HG03575 (cell line): ENCODE measurements at regions not wholly inside any gene's neighbourhood (a gene's known extent, or its start where the extent isn't known, plus 50 kb on each side); places are given as distances from the start of the nearest gene placed in this dataset.

ENCODE experiments used
- ATAC-seq: cut with Tn5 transposase; IDR thresholded peaks from one replicate; pipeline ENCODE4 v1.9.1; 2021; ENCODE audit not compliant: unreplicated experiment, insufficient number of reproducible peaks, low FRiP score; ENCODE audit errors: extremely low read depth

DNA sequence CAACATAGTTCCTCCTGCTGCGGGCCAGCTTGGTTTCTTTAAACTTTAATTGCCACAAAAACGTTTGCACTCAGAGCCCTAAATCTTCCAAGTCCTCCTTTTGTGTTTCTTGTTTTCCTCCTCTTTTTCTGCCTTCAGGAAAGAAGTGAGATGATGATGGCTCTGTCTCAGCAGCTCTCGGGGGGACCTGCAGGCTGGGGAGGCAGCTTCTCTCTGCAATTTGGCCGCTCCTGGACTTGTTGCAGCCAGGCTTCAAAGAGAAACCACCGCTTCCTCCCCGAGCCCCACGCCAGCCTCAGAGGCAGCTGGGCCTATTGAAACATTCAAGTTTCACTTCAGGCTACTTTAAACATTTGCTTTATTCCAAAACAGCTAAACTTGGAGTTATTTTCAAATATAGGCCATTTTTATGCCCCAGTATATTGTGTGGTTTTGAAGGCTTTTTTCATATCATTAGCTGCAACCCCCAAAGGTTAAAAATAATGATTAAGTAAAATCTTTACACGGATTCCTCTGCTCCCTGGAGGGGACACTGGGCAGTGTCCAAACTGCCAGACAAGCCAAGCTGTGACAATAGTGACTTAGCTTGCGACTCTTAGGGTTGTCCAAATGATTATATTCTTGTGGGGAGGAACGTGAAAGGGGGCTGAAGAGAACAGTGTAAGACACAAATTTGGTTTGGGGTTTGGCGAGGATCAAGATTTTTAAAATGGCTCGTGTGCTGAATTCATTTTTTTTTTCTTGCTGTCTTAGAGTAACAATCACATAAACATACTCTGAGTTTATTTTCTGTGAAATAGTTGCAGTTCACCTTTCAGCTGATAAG, 330.8 kb downstream of the DLEU7 start:
- peak; percentile 72 for ATAC-seq

GRCh38 chr13:50513300-50513877, 330.1 kb downstream of the DLEU7 start:
- ATAC-seq, result no peak

GRCh38 chr13:50514249-50514648, 329.2 kb downstream of the DLEU7 start:
- no peak for ATAC-seq

GRCh38 chr13:50518131-50518530, 325.4 kb downstream of the DLEU7 start:
- ATAC-seq, result no peak

- ATAC-seq, result no peak
These were observed 324.7 kb downstream of the DLEU7 start for GRCh38 chr13:50518781-50519201.

GRCh38 chr13:50519866-50520265, 323.6 kb downstream of the DLEU7 start:
- no peak for ATAC-seq

DNA sequence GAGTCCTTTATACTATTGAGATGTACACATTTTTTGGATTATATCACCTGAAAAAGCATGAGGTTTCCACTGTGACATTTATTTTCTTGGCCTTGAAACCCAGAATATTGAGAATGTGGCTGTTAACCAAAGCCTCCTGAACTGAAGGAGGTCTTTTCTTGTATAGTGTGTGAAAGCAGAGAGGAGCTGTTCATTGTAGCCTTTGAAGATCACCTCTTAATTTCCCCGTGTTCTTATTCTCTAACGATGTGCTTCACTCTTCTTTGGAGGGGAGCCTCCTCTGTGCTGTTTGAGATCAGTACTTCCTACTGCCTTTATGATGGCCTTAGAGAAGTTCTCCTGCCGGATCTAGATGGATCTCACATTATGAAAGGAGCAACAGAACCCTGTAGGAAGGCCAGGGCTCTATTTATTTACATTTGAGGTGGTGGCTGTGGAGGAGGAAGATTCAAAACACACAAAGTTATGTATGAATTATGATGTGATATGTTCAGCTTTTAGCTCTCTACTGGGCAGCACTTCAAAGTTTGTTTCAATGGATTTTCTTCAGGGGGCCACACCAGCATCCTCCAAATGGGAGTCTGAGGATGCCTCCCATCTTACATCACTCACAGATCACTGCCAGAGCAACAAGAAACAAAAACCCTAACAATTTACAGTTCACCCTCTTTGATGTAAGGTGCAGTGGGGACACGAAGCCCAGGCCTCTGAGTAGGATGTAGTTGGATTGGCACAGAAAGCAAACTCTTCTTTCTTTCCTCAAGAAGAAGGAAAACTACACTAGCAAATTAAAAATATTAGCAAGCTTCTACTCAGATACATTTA, 322.3 kb downstream of the DLEU7 start:
- no peak for ATAC-seq

GRCh38 chr13:50521831-50522149, 321.7 kb downstream of the DLEU7 start:
- no peak for ATAC-seq

- ATAC-seq, result no peak
These were observed 321.0 kb downstream of the DLEU7 start for GRCh38 chr13:50522506-50522905.

DNA sequence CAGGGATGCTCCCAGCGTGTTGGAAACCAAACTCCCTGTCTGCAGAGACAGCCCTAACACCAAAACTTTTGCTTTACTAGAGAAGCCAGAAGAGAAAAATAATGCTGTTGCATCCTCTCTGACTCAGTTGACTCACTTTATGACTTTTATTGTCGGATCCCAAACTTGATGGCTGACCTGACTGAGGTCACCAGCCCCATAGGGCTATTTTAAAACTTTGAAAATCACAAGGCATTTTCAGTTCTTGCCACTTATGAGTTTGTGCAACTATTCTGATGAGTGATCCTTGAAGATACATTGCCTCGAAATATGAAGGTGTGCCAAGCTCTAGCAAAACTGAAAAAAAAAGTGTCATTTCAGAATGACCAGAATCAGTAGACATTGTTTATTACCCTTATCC, 320.2 kb downstream of the DLEU7 start:
- no peak for ATAC-seq

DNA sequence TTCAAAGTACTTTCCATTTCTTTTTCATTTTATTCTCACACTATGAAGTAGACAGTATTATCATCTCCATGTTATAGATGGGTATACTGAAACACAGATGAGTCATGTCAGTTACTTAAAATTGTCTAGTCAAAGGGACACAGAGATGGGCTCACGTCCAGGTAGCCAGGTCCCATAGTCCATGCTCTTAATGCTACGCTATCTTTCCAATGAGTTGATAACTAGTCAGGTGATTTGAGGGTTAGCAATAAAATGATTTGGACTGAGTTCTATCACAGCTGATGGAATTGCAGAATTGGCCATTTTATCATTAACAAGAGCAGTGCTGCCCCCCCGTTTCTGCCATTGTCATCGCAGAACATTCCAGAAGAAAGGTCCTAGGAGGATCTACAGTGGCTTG, 318.9 kb downstream of the DLEU7 start:
- ATAC-seq, result no peak

GRCh38 chr13:50526661-50527071, 316.8 kb downstream of the DLEU7 start:
- no peak for ATAC-seq

DNA sequence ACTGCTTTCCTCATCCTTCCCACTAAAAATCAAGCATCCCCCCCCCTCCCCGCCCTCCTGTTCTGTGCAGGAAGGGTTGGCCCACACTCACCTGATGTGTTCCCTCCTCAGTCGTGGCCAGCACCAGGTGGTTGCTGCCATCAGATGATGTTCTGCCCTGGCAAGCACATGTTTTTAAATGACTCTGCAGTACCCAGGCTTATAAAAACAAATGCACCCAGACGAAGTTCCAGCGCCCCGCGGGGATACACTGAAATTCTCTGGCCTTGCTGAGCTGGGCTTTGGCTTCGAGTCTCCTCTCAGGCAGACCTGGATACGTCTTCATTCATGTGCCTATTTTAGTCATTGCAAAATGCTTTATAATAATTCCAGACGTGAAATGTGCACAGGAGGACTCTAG, 316.3 kb downstream of the DLEU7 start:
- ATAC-seq, result no peak

- no peak for ATAC-seq
These were observed 315.6 kb downstream of the DLEU7 start for GRCh38 chr13:50527612-50528509.

DNA sequence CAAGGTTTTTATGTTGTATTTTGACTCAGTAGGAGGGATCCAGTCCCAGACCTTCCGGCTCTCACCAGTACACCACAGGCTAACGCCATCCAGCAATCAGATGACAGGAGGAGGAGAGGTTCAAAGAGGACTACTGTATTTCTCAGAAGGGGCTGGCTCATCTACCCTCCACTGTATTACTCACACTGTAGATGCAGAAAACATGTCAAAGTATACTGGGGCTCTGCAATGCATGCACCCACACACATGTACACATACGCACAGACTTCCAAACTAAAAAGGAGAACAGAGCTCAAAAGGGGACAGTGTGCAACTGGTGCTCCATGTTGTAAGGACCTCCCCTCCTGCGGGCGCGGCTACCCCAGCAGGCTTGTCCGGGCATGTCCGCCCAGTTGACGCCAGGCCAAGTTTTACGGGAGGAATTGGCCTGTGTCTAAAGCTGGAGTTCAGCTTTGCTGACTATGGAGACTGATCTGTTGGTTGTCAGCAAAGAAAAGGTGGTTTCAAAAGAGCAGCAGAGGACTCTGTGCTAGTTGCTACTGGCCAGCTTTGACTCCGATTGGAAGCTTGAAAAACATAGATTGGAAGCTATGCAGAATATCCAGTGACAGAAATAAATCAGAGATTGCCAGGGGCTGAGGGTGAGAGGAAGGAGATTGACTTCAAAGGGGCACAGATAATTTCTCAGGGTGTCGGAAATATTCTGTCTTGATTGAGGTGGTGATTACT, 314.2 kb downstream of the DLEU7 start:
- no peak for ATAC-seq

- ATAC-seq, result no peak
These were observed 311.3 kb downstream of the DLEU7 start for GRCh38 chr13:50531917-50532899.

DNA sequence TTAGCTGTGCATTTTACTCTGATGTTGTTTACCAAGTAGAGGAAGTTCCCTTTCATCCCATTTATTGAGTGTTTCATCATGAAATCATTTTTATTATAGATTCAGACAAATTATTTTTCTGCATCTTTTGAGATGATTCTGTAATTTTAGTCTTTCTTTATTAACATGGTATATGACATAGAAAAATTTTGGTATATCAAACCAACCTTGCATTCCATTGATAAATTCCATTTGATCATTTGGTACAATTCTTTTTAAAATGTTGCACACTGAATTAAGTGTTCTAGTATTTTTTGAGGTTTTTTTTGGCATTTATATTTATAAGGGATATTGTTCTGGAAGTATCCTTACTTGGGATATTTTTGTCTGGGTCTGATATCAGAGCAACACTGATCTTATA, 308.4 kb downstream of the DLEU7 start:
- no peak for ATAC-seq
